Astrocyte (in vitro differentiated cells and primary cell): ENCODE measurements at regions not wholly inside any gene's neighbourhood (a gene's known extent, or its start where the extent isn't known, plus 50 kb on each side); places are given as distances from the start of the nearest gene placed in this dataset.

ENCODE experiments used
- CTCF ChIP-seq: IDR thresholded peaks from 2 replicates; pipeline ENCODE4 v1.5.1; 2011; ENCODE audit warnings: low read depth, mild to moderate bottlenecking, inconsistent platforms, low read length, moderate library complexity; ENCODE audit not compliant: insufficient read depth
- EZH2 ChIP-seq: IDR thresholded peaks from 2 replicates; pipeline ENCODE4 v1.6.1; 2012; ENCODE audit warnings: mild to moderate bottlenecking, low read length, inconsistent platforms; ENCODE audit not compliant: insufficient read depth

- TF ChIP-seq CTCF (no peak), EZH2 (no peak)
These were observed 606.1 kb downstream of the SLC16A7 start for GRCh38 chr12:60201891-60202290.
